NCI-H146 treated with DMSO at 0.1 percent for 48 hours (cell line): ENCODE measurements at regions not wholly inside any gene's neighbourhood (a gene's known extent, or its start where the extent isn't known, plus 50 kb on each side); places are given as distances from the start of the nearest gene placed in this dataset.

Source experiments
- DNase-seq: peaks from one replicate; lab custom pipeline; 2025; ENCODE audit not compliant: unreplicated experiment; lab: John Stamatoyannopoulos, UW

GRCh38 chr5:126210955-126211354 lies 212.3 kb upstream of the GRAMD2B start:
- no peak for DNase-seq

- DNase-seq, result no peak
Observed at GRCh38 chr5:126219616-126220015, 203.6 kb upstream of the GRAMD2B start.

- no peak for DNase-seq
Observed at GRCh38 chr5:126220725-126221124, 202.5 kb upstream of the GRAMD2B start.

- DNase-seq, result no peak
Observed at GRCh38 chr5:126228934-126229333, 194.3 kb upstream of the GRAMD2B start.

DNA sequence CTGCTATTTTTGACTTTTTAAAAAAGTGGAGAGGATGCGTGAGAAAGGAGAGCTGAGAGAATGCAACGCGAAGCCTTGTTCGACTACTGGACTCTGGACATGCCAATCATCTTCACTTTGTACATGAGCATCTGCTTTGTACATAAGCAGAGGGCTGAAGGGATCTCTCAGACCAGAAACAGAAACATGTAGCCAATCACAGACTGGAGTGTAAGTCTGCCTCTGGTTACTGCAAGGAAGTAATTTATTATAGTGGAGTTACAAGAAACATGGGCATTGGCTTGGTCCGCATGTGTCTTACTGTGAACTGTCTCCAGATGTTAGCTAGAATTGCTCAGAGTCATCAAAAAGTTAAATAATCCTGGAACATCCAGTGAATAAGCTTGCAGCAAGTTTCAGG lies 190.0 kb upstream of the GRAMD2B start:
- no peak for DNase-seq

GRCh38 chr5:126234563-126235195 lies 188.5 kb upstream of the GRAMD2B start:
- peak; percentile 10 for DNase-seq

- no peak for DNase-seq
Observed at GRCh38 chr5:126235628-126236027, 187.6 kb upstream of the GRAMD2B start.

- DNase-seq, result no peak
Observed at GRCh38 chr5:126236994-126237393, 186.2 kb upstream of the GRAMD2B start.

DNA sequence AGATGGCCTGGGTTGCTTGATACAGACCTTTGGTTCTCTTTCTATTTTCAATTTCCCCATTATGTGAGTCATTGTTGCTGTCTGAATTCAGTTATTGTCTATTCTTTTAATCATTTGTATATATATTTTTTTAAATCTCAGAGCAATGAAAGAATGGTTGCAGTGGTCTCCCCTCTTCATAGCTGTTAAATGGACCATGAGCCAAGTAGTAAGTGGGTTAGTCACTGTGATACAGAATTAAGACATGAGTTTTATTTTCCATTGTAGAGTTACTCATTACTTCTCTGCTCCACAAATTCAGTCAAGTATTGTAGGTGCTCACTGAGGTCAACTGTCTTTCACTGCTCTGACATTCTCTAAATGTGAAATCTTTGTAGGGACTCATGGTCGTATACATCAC lies 174.6 kb upstream of the GRAMD2B start:
- DNase-seq, result no peak

- DNase-seq, result no peak
Observed at GRCh38 chr5:126251024-126251423, 172.2 kb upstream of the GRAMD2B start.

GRCh38 chr5:126253406-126253805 lies 169.8 kb upstream of the GRAMD2B start:
- DNase-seq, result no peak

DNA sequence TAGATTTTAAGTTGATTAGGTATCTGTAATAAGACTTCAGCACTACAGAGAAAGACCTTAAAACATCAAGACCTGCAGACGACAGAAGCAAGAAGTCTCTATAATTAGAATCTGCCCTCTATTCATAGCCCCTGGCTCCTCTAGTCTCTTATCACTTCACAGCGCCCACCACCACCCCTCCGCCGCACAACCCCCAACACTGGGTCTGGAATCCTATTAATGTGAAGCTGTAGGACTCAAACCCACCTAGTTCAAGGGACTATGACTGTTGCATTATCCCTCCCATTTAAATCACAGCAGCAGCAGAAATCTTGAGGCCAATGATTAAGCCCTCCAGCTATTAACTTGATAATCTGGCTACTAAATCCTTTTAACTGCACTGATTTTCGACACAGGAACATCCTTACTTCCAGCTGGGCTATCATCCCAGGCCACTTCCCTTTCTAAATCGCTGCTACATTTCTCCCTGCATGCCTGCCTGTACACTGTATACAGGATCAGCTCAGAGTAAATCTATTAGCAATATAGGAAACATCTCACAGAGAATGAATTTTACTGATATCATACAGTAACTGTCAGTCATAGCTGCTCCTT lies 159.5 kb upstream of the GRAMD2B start:
- DNase-seq, result no peak

- DNase-seq, result no peak
Observed at GRCh38 chr5:126265917-126266316, 157.3 kb upstream of the GRAMD2B start.

GRCh38 chr5:126267438-126267837 lies 155.8 kb upstream of the GRAMD2B start:
- DNase-seq, result no peak

- DNase-seq, result no peak
Observed at GRCh38 chr5:126268697-126269315, 154.4 kb upstream of the GRAMD2B start.

GRCh38 chr5:126269511-126269910 lies 153.7 kb upstream of the GRAMD2B start:
- no peak for DNase-seq

DNA sequence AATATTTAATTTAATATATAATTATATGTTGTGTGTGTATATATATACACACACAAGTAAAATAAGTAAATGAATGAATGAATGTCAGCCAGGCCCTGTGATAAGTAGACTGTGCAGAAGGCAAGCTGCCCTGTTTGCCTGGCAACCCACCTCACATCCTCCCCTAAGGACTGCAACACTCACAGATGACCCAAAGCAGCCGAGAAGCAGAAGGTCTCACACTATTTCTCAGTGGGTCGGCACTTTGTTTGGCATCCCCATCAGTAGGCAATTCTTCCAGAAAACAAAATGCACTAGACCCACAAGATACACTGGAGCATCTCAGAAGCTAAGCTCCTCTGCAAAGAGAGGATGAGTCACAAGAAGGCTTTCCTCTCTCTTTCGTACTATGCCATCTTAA lies 152.1 kb upstream of the GRAMD2B start:
- no peak for DNase-seq

GRCh38 chr5:126274076-126274762 lies 149.0 kb upstream of the GRAMD2B start:
- DNase-seq, result no peak

- DNase-seq, result no peak
Observed at GRCh38 chr5:126274763-126275125, 148.5 kb upstream of the GRAMD2B start.

DNA sequence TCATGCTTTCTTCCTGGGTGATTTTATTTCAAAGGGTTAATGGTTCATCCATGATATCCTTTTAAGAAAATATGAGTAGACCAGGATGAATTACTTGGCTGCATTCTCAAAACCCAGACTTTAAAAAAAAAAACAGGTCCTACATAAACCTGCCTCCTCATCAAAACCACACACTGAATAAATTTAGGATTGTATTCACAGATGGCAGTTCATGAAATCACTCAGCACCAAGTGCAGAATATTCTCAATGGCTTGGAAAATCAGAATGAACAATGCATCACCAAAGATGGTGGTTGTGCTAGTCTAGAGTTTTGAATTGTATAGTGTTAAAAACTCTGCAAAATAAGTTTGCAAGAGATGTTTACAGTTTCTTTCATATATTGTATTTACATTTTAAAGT lies 145.4 kb upstream of the GRAMD2B start:
- DNase-seq, result no peak

GRCh38 chr5:126280343-126280742 lies 142.9 kb upstream of the GRAMD2B start:
- DNase-seq, result no peak

DNA sequence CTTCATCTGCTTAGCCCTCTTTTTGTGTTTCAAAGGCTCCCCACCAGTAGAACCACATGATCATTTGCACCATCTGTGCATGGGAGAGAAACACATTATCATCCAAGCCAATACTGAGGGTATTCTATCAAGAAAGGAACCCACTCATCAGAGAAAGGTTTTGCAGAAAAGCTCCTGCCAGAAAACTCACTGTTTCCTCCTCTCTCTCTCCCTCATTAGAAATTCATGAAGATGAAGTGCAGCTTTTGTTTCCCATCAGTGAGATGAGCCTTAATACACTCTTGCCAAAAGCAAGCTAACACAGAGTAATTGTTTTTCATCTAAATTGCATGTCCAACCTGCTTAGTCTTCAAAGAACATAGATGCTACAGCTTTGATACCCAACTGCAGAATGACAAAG lies 142.4 kb upstream of the GRAMD2B start:
- DNase-seq, result no peak
